HepG2 (cell line): ENCODE measurements at regions not wholly inside any gene's neighbourhood (a gene's known extent, or its start where the extent isn't known, plus 50 kb on each side); places are given as distances from the start of the nearest gene placed in this dataset.

Source experiments
- CBX2 ChIP-seq, 2 experiments: fragments of 200-600 bp in 1 of 2; sonication (generic); formaldehyde crosslinking in 1 of 2; IDR thresholded peaks; 2 replicates each; pipeline versions ENCODE4 v1.7.0 to v1.8.1; 2018 to 2022; ENCODE audit warnings: low read depth in 2 of 2, low read length in 1 of 2, mild to moderate bottlenecking in 1 of 2, missing genetic modification reagents in 1 of 2
- FOXP4 ChIP-seq: sonication (generic); formaldehyde crosslinking; IDR thresholded peaks from 2 replicates; pipeline ENCODE4 v1.4.0; 2020; ENCODE audit warnings: missing genetic modification reagents
- NBN ChIP-seq: fragments of 450-650 bp; conservative IDR thresholded peaks from 2 replicates; pipeline ENCODE4 v1.6.1; 2017
- RARG ChIP-seq: sonication (generic); formaldehyde crosslinking; IDR thresholded peaks from 2 replicates; pipeline ENCODE4 v1.4.0; 2020; ENCODE audit warnings: low read depth, mild to moderate bottlenecking, missing genetic modification reagents
- RFX5 ChIP-seq: IDR thresholded peaks from 2 replicates; pipeline ENCODE4 v1.6.1; 2011; ENCODE audit warnings: low read depth, low read length, improper control_type of control experiment
- RFXAP ChIP-seq: sonication (generic); formaldehyde crosslinking; IDR thresholded peaks from 2 replicates; pipeline ENCODE4 v1.4.0; 2020; ENCODE audit warnings: missing genetic modification reagents, borderline replicate concordance
- TAF1 ChIP-seq: sonication (generic); formaldehyde crosslinking; IDR thresholded peaks from 2 replicates; pipeline ENCODE4 v1.4.0; 2020; ENCODE audit warnings: missing genetic modification reagents

- TF ChIP-seq TAF1 = no peak
- no peak for TF ChIP-seq RFXAP (CRISPR knock-in tag)
- TF ChIP-seq FOXP4 (CRISPR knock-in tag) = no peak
- TF ChIP-seq CBX2 (IDR thresholded peaks at IDR 0.05; ENCODE audit: low read depth, low read length) = no peak
- TF ChIP-seq CBX2 (CRISPR knock-in tag; IDR thresholded peaks at IDR 0.05; ENCODE audit: low read depth) = no peak
- TF ChIP-seq RFX5 = no peak
- no peak for TF ChIP-seq NBN
- no peak for TF ChIP-seq RARG (CRISPR knock-in tag)
Observed at GRCh38 chr10:4338768-4339167, 487.2 kb upstream of the AKR1E2 start.
